ENCODE measurements at regions not wholly inside any gene's neighbourhood (a gene's known extent, or its start where the extent isn't known, plus 50 kb on each side); places are given as distances from the start of the nearest gene placed in this dataset.

DNA sequence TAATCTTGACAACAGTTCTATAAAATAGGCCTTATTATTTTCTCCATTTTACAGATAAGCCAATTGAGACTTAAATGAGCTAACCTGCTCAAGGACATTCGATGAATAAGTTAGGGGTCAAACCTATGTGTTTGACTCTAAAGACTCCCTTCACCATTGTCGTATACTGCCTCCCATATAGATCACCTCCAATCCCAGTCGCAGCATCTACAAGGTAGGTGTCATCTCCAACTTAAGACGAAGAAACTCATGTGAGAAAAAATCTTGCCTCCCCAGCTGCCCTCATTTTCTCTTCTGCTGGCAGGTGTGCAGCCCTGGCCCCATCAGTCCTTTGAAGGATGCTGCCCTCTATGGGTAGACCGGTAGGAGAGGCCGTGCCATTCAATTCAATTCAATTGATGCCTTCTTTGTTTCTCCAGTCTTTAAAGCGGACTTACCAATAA, 75.2 kb upstream of the SMARCA2 start:
- TF ChIP-seq REST (IDR thresholded peaks at IDR 0.05; ENCODE audit: low read depth) (no peak), TAF1 (IDR thresholded peaks at IDR 0.05; ENCODE audit: low read depth) (no peak), USF1 (IDR thresholded peaks at IDR 0.05) (no peak), RAD21 (IDR thresholded peaks at IDR 0.05; ENCODE audit: low read depth) (peak; percentile 71), TCF12 (IDR thresholded peaks at IDR 0.05; ENCODE audit: low read depth) (no peak), ZBTB7A (IDR thresholded peaks at IDR 0.05; ENCODE audit: low read depth) (no peak), CREB1 (IDR thresholded peaks at IDR 0.05; ENCODE audit: low read depth) (no peak)

- TF ChIP-seq TEAD4 (IDR thresholded peaks at IDR 0.05) (no peak), RAD21 (IDR thresholded peaks at IDR 0.05; ENCODE audit: low read depth) (peak; percentile 35; the same call in 1 of the 2 replicates)
These were observed 73.2 kb upstream of the SMARCA2 start for GRCh38 chr9:1941989-1942388.

GRCh38 chr9:1946526-1947283, 68.4 kb upstream of the SMARCA2 start:
- TF ChIP-seq RAD21 (IDR thresholded peaks at IDR 0.05; ENCODE audit: low read depth) (no peak), CEBPB (IDR thresholded peaks at IDR 0.05) (no peak), USF1 (IDR thresholded peaks at IDR 0.05) (no peak)

DNA sequence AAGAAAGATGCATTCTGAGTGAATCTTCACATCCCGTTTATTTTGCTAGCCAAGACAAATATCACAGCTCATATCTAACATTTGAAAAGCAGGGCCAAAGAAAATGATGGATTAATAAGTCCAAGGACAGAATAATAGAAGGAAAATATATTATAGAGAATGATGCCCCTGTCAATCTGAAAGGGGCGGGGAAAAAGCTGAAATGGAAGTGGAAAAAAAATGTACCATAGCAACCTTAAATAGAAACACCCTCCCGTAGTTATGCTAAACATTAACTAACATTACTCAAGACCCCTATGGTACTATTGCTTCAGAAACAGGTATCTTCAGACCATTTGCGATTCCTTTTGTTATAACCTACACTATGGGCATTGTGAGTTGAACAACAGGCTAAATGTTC, 67.7 kb upstream of the SMARCA2 start:
- TF ChIP-seq USF1 (IDR thresholded peaks at IDR 0.05) (no peak), NFIC (IDR thresholded peaks at IDR 0.05) (no peak), FOXM1 (IDR thresholded peaks at IDR 0.05; ENCODE audit: borderline replicate concordance, low read depth) (no peak), ZBTB7A (IDR thresholded peaks at IDR 0.05; ENCODE audit: low read depth) (no peak), TEAD4 (IDR thresholded peaks at IDR 0.05) (no peak), RAD21 (IDR thresholded peaks at IDR 0.05; ENCODE audit: low read depth) (no peak), EGR1 (IDR thresholded peaks at IDR 0.05) (no peak), REST (IDR thresholded peaks at IDR 0.05; ENCODE audit: low read depth) (no peak)

GRCh38 chr9:1948541-1948940, 66.6 kb upstream of the SMARCA2 start:
- TF ChIP-seq REST (IDR thresholded peaks at IDR 0.05; ENCODE audit: low read depth) (no peak), EGR1 (IDR thresholded peaks at IDR 0.05) (no peak), RAD21 (IDR thresholded peaks at IDR 0.05; ENCODE audit: low read depth) (no peak), ZBTB7A (IDR thresholded peaks at IDR 0.05; ENCODE audit: low read depth) (no peak), MAX (IDR thresholded peaks at IDR 0.05) (no peak), YY1 (IDR thresholded peaks at IDR 0.05; ENCODE audit: low read depth) (no peak), USF1 (IDR thresholded peaks at IDR 0.05) (no peak), FOXM1 (IDR thresholded peaks at IDR 0.05; ENCODE audit: borderline replicate concordance, low read depth) (no peak), CEBPB (IDR thresholded peaks at IDR 0.05) (no peak), EP300 (IDR thresholded peaks at IDR 0.05; ENCODE audit: borderline replicate concordance) (no peak), TCF12 (IDR thresholded peaks at IDR 0.05; ENCODE audit: low read depth) (no peak), TEAD4 (IDR thresholded peaks at IDR 0.05) (no peak)
